Suppressor macrophage treated with lipopolysaccharide for 1 hour (primary cell): ENCODE measurements at regions not wholly inside any gene's neighbourhood (a gene's known extent, or its start where the extent isn't known, plus 50 kb on each side); places are given as distances from the start of the nearest gene placed in this dataset.
A peak's percentile ranks its signal among the peaks of the same experiment; 100 is the strongest.
"Not testable (repeated sequence)": the region's sequence is repeated elsewhere in the genome, so short reads cannot be mapped to it uniquely, and the experiment has no call there.

ENCODE experiments used
- DNase-seq, 3 donors: peaks; one replicate each; pipeline ENCODE4 v3.0.0-alpha.2; 2020 to 2022

DNA sequence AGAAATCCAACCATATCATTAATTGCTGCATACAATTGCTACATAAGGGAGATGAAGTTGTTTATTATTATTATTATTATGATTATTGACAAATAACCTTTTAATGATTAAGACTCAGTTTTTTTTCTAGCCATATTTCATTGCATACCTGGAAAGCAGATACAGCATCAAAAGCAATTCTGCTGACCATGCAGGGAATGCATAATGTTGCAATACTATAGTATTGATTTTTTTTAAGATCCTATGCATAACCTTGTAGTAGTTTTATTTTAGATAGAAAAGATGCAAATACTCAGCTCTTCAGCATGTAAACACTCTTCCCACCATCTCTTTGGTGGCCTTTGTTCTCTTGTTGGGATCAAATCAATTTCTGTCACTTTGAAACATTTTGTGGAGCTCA lies 300.9 kb upstream of the MAP3K7 start:
- DNase-seq = no peak

DNA sequence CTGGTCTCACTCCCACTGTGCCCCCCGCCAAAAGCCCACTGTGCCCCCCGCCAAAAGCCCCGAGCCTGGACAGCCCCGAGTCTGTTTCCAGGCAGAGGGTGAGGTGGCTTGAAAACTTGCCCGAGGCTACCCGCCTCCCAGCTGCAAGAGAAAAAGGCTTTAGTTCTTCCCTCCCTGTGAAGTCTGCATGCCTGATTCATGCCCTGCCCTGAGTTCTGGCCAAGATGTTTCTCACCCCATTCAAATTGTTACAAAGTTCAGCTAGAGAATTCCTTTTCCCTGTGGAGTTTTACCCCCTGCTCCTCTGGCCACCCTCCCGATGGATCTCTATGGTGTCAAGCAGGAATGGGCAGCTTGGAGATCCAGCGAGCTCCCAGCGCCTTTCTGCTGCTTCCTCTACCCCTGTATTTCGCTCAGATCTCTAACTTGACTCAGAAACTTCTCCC lies 298.8 kb upstream of the MAP3K7 start:
- DNase-seq = no peak

DNA sequence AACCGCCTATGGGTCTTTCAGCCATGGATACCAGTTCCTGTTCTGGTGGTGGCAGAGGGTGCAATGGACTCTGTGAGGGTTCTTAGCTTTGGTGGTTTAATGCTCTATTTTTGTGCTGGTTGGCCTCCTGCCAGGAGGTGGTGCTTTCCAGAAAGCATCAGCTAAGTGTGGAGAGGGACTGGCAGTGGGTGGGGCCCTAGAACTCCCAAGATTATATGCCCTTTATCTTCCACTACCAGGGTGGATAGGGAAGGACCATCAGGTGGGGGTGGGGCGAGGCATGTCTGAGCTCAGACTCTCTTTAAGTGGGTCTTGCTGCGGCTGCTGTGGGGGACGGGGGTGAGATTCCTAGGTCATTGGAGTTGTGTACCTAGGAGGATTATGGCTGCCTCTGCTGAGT lies 298.3 kb upstream of the MAP3K7 start:
- DNase-seq = not testable (repeated sequence)

DNA sequence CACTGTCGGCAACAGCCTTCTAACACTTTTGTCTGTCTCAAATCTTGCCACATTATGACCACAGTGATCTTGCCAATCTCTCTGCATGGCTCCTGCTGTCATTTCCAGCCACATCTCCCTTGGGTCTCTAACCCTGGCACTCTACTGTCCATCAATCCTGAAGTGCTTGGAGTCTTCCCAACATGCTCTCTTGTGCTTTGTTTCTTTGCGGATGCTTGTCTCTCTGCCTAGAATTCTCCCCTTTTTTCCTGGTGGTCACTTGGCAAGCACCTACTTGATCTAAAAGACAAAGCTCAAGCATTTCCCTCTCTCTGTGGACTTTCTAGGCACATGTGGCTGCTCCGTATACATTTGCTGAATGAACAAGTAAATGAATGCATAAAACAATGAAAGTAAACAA lies 290.7 kb upstream of the MAP3K7 start:
- DNase-seq = no peak

DNA sequence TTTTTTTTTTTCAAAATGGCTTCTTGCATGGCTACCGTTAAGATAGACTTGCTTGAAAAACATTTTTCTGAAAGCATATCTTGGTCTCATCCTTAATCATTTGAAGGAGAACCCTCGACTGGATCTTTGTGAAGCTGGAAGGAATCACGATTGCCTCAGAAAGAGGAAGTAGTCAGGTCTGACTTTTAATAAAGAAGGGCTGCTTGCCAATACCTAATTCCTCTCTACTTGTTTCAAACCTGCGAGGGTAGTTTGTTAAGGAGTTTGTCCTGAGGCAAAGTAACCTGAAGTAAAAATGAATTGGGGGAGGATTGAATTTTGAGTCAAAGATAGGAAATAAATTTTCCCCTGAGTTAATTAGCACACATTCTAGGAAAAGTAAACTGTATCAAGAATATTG lies 288.1 kb upstream of the MAP3K7 start:
- DNase-seq = no peak

DNA sequence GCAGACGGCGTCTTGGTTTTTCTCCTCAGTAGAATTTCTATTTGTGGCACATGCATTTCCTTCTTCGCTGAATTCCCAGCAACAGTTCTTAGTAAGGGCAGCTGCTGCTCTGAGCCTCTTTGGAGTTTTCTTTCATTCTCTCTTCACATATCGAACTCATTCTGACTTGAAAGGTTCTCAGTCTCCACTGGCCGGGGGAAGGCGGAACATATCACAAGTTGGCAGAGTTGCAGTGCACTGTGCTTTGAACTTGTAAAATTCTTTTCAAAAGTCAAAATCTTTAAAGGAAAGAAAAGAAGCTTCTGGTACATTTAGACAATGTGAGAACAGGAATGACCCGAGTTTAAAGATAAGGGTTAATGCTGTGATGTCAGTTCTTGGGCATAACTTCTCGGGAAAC lies 286.1 kb upstream of the MAP3K7 start:
- no peak for DNase-seq

DNA sequence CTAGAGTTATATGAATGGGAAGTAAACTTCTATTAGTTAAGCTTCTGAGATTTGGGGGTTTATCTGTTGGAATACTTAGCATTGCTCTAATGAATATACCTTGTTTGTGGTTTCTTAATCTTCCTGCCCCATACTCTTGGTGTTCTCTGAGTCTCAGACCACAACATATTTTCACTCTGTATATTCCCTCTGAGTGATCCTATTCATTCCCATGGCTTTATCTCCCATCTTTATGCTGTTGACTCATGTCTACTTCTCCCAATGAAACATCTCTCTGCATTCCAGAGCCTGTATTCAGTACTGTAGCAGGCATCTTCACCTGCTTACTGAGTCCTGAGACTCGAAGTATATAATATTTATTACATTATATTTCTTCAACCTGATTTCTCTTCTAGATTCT lies 283.7 kb upstream of the MAP3K7 start:
- DNase-seq = no peak

DNA sequence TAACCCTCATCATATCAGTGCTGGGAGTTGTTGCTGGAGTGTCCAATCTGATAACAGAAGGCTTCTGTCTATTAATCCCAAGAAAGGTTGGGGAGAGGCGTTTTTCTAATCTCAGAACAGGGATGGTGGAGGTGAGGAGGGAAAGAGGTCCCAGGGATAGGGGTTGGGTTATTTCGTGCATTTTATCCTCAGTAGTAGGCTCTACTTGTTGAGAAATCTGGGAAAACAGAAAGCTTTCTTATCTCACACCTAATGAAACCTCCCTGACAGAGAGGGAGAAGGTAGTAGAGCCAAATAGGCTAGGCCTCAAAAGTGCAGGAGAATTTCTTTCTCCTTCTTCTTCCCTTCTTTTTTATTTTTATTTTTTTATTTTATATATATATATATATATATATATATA lies 281.8 kb upstream of the MAP3K7 start:
- no peak for DNase-seq

DNA sequence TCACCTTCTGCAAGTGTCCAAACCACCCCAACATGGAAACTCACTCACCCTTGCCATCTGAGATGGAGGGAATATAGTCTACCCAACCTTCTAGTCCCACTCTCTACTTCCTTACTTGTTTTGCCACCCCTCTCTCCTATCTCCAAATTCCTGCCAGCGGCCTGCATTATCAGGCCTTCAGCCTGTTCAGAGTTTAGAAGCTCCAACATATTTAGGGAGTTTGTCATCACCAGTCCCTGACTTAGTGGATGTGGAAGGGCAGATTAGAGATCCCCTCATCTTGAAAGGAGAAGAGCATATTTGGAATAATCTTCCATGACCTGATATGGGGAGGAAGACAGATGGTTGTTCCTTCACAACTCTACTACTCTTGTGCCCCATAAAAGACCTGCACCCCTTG lies 281.4 kb upstream of the MAP3K7 start:
- no peak for DNase-seq

DNA sequence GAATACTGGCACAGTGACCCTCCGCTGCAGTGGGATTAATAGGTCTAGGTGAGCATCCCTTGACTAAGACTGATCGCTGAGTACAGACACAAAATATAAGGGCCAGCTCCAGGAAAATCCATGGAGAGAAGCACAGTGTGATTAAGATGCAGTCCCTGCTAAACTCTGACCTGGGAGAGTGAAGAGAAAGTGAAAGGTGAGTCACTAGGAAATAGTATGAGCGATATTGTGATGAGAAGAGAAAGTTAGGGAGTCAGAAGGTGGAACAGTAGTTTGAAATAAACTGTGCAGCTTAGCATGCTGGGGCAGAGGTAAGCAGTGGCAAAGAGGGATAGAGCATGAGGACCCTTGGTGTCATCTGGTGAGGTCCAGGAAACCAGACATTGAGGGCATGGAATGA lies 278.6 kb upstream of the MAP3K7 start:
- DNase-seq = no peak

DNA sequence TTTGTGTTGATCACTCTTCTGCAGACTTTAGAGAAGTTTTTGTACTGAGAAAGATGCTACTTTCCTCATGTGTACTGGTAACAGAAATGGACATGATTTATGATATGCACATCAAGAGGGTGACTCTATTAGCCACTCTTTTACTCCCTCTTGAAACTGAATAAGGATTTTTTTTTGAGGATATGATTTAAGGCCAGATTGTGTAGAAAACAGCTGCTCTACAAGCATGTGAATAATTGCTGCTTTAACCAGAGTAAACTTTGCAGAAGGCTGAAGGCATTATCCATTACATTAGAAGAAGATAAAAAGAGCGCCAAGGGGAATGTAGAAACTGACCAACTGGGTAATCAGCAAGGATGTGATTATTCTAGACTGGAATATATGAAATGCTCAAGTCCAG lies 276.2 kb upstream of the MAP3K7 start:
- no peak for DNase-seq

DNA sequence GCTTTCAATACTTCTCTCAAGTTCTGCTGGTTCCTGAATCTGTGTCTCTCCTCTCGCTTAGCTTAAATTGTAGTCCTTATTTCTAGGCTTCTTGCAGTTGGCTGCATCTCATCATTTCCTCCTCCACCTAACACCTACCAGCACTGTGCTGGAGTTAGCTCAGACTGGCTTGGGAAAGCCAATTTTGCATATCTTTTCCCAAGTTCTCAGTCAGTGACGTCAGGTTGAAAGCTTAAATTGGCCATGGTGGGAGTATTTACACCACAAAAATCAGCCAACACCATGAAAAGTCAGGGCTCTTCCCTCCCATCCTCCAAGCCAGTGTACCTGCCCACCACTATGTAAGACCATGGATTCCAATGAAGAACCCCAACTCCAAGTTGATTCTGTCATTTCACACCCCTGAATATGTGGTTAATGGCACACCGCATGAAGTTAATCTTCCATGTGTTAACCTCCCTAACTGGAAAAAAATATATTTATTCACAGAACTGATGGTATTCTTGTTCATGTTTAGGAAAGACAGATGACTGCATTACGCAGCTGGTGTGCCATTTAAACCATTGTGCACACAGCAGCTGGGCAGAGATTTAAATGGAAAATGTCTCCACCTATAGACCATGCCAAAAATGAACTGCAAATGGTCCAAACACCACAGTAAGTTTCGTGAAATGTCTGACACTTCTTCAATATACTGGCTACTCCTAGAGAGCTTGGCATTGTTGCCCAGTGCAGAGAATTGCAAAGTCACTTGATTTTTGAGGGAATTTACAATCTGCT lies 274.1 kb upstream of the MAP3K7 start:
- DNase-seq = no peak

DNA sequence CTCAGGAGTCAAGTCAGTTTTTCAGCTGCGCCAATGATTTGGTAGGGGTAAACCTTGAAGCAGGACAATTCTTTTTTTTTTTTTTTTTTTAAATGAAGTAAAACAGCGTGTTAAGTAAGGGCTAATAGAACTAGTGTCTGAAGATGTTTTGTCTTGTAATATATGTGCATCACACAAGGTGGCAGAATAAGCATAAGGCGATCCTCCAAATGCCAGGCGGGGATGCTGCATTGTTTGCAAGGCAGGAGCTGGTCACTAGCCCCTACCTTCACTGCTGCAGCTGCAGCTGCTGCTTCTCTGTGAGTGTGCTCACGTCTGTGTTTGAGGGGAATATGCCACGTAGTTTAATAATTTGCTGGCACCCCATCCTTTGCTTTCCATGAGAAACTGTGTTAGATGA lies 272.7 kb upstream of the MAP3K7 start:
- DNase-seq = no peak

DNA sequence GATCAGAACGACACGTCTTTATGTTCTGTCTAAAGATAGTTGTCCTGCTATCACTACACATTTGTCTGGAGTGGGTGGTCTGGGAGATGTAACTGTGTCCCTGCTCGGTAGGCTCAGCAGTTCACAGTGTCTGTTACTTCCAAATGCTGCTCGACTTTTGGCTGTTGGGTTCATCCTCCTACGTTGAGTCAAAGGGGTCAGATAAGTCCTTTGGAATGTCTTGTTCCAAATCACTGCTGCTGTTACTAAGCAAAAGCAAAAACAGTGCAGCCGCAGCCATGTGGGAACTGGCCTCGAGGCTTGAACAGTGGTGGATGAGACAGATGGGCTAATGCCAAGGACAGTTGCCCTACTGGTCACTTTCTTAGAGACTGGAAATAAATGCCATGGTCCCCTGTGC lies 272.2 kb upstream of the MAP3K7 start:
- no peak for DNase-seq

DNA sequence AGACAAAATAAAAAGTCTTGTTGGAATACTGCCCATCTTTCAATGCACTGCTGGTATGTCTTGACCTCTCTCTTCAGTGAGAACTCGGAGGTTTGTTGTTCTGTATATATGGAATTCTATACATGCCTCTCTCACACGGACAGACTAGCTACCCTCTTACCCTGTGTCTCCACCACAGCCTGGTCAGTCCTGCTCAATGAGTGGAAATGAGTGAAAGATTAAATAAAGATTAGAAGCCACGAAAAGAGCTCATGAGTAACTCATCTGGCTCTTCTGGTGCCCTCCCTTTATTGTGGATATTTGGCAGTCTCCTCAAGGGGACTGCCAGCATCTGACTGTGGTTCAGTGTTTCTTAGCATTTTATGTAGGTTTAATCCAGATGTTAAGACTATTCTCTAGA lies 262.8 kb upstream of the MAP3K7 start:
- DNase-seq = no peak

DNA sequence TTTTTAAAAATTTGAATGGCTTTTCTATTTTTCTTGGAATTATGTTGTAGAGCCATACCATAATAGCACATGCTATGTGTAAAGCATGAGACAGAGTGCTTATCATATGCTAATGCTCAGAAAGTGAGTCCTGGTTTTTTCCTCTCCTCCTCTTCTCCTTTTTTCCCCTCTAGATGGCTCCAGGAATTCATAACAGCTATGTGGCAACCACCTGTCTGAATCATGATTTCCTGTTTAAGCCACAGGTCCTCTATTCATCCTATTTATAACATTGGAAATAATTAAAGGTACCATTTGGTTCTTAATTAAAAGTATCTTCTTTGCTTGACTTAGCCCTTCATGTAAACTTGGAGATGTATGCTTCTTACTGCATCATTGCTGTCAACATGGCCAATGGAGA lies 260.0 kb upstream of the MAP3K7 start:
- DNase-seq = no peak

DNA sequence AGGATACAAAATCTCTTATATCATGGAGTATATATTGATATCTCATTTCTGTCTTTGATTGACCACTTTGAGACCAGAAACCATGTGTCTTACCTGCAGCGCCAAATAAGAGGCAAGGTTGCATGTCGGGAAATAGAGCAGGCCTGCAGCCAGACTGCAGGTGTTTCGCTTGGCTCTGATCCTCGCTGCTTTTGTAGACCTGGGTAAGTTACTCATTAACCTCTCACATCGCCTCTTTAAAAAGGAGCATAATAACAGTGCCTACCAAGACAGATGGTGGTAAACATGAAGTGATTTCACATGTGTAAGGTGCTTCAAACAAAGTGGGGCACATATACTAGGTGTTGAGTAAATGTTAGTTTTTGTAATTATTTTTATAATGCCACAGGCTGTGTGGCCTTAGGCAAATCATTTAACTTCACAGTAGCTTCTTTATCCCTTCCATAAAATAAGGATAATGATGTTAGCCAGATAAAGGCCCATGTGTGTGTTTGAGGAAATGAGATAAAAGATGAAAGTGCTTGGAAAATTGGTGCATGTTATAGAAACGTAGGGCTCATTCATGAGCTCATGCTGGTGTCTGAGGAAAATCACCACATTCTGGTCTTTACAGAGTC lies 248.8 kb upstream of the MAP3K7 start:
- peak in 1 of 3 donors; percentile 10 for DNase-seq

DNA sequence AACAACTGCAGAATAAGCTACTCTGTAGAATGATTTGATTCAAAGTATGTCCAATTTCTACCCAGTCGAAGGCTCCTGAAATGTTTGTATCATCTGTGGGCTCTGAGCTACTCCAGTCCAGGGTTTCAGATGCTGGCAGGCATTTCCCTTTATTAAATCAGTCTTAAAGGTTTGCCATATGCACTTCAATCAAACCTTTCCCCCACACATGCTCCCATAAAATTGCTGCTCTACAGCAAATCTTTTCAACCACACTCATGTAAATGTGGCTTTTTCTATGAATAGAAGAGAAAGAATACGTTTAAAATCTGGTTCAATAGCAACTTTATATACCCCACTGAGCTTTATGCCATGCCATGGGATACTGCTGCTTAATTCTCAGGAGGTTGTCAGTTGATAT lies 242.4 kb upstream of the MAP3K7 start:
- peak in 1 of 3 donors; percentile 0 for DNase-seq

DNA sequence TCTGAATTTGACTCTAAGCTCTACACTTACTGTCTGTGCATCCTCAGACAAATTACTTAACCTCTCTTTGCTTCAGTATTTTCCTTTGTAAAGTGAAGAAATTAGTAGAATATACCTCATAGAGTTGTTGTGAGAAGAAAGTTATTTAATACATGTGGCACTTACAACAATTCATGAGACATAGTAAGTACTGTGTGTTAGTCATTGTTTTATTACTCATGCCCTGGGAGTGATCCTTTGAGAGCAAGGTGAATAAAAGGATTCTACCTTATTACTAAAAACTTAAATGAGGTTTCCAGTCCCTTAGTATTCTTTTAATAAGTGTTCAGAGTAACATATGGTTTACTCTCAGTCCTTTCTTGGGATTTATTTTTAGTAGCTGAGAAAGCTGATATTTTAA lies 233.6 kb upstream of the MAP3K7 start:
- DNase-seq = peak in 1 of 3 donors; percentile 11

DNA sequence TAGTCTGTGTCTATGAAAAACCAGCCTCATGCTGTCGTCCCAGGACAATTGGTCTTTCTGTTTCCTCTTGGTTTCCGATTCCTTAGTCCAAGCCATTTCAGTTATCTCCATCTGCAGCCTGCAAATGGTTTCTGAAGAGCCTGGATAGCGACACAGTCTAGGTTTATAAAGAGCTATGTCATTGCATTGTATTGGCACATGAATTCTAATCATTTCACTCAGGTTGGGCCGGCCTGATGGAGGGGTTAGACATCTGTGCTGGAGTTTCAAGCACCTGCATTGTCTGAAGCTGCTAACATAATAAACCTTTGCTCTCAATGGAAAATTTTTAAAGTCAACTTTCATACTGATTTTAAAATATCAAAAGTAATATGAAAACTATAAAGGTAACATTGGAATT lies 232.6 kb upstream of the MAP3K7 start:
- DNase-seq = no peak

DNA sequence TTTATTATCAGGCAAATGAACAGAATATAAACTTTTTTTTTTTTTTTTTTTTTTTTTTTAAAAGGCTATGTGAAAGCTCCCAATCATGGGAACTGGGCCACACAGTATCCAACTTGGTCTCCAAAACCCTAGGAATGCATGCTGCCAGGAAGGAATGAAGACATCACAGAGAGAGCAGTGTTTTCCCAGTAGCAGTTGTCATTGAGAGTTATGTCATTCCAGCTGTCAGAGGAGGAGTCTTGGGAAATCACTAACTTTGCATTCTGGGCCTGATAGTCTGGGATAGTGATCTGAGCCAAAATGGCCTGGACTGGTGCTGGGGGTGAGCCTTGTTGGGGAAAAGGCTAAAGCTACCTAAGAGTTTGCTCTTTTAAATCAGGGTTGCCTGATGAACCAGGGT lies 231.3 kb upstream of the MAP3K7 start:
- no peak for DNase-seq

DNA sequence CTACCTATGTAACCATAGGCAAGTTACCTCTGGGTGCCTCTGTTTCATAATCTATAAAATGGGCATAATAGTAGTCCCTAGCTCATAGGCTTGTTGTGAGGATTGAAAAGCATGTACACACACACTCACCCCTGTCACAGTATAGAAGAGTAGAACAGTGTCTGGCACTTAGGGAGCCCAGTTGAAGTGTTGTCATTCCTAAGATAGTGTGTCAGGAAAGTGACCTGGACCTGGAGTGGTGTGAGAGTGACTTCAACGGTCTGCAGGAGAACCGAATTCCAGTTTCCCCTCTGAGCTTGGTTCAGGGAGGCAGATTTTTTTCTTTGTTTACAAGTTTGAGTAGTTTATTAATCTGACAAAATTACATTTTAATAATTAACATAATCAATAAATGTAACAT lies 229.9 kb upstream of the MAP3K7 start:
- no peak for DNase-seq

DNA sequence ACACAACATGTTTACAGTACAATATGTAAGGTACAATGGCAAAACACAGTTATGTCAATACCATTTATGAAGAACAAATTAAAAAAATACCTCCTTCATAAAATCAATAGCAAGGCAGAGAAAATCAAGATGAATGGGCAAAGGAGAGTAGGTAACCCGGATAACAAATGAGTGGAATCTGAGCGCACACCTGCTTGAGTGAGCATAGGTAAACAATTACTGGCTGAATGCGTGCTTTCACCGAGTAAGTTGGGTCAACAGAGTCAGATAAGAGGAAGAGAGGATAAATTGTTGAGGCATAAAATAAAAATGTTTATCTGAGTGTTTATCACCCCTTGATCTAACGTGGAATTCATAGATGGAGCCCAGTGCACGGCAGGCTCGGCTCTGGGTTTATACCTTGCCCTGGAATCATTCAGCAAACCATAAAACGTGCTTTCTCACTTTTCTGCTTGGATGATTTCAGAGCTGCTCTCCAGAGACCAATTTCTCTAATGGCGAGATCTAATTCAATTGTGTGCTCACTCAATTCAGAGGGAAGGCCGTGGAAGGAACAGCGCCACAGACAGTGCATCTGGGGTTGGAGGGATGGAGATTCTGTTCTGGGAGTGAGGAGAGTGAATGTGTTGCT lies 224.8 kb upstream of the MAP3K7 start:
- DNase-seq = no peak

DNA sequence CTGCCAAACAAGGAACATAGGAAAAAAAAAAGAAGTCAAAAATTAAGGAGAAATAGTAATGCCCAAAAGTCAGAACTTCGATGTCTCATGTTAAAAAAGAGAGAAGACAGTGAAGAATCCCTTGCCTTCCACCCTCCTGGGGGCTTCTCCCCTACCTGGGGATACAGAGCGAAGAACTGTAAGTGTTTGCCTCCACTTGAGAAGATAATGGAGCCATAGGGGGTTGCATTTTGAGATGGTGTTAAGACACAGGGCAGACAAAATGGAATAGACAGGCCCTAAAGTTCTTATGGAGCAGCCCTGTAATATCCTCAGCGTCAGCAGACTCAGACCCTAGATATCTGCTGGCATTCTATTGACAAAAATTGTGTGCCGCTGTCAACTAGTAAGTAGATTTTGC lies 222.2 kb upstream of the MAP3K7 start:
- no peak for DNase-seq
